ENCODE measurements at regions not wholly inside any gene's neighbourhood (a gene's known extent, or its start where the extent isn't known, plus 50 kb on each side); places are given as distances from the start of the nearest gene placed in this dataset.
A peak's percentile ranks its signal among the peaks of the same experiment; 100 is the strongest.

- H2AFZ ChIP-seq = no peak overlapping the region
- H3K4me2 ChIP-seq = peak overlapping the region; percentile 39
- peaks cover 3% of the 10 kb centered on the region for H3F3A ChIP-seq (replicated peaks; ENCODE audit: low read depth)
- H4K20me1 ChIP-seq (replicated peaks; ENCODE audit: insufficient read depth) = no peaks in the 10 kb centered on the region
- Mint-ChIP-seq H3K27ac (peak overlapping the region; percentile 89; the same call in 1 of the 2 replicates), H3K9me3 (peaks cover 10% of the 10 kb centered on the region), H3K4me3 (peak overlapping the region; percentile 54), H3K4me1 (peaks cover 52% of the 10 kb centered on the region), H3K36me3 (ENCODE audit: low read depth) (peaks cover 12% of the 10 kb centered on the region), H3K27me3 (ENCODE audit: insufficient read depth, low read depth, poor library complexity) (no peaks in the 10 kb centered on the region)
- ATAC-seq = no peak
- no peaks in the 10 kb centered on the region for H3K9me2 ChIP-seq (ENCODE audit: insufficient read depth)
- no peaks in the 10 kb centered on the region for H3K79me2 ChIP-seq (replicated peaks; ENCODE audit: insufficient read depth)
- no peaks in the 10 kb centered on the region for H3K36me3 ChIP-seq (ENCODE audit: insufficient read depth)
- peaks cover 62% of the 10 kb centered on the region for H3K4me1 ChIP-seq (ENCODE audit: insufficient read depth)
- 0 out of 2 replicates have a peak overlapping the region, but pooled peaks have one; percentile 2 for H3K4me3 ChIP-seq
- no peaks in the 10 kb centered on the region for H3K27me3 ChIP-seq (ENCODE audit: insufficient read depth)
- H3K27ac ChIP-seq (ENCODE audit: low read depth) = peak overlapping the region; percentile 66
- DNase-seq (ENCODE audit: low spot score) = peak; percentile 44
- TF ChIP-seq JUNB (IDR thresholded peaks at IDR 0.05; ENCODE audit: unreplicated experiment) = no peak
- TF ChIP-seq NANOG (IDR thresholded peaks at IDR 0.05; ENCODE audit: borderline replicate concordance) = peak; percentile 50; the same call in 1 of the 2 replicates
Measured at GRCh38 chrX:34563804-34564203, 93.3 kb downstream of the TMEM47 start.

- Histone ChIP-seq H3K9me2 (ENCODE audit: insufficient read depth) (no peaks in the 10 kb centered on the region), H3K4me1 (ENCODE audit: insufficient read depth) (peaks cover 66% of the 10 kb centered on the region), H2AFZ (no peak overlapping the region), H3K4me2 (0 out of 2 replicates have a peak overlapping the region, but pooled peaks have one; percentile 63), H3F3A (replicated peaks; ENCODE audit: low read depth) (peaks cover 5% of the 10 kb centered on the region), H3K27ac (ENCODE audit: low read depth) (peak overlapping the region; percentile 87; the same call in 1 of the 2 replicates), H3K4me3 (peak overlapping the region; percentile 32; the same call in 1 of the 2 replicates), H3K36me3 (ENCODE audit: insufficient read depth) (no peaks in the 10 kb centered on the region), H3K27me3 (ENCODE audit: insufficient read depth) (no peaks in the 10 kb centered on the region), H4K20me1 (replicated peaks; ENCODE audit: insufficient read depth) (no peaks in the 10 kb centered on the region), H3K79me2 (replicated peaks; ENCODE audit: insufficient read depth) (no peaks in the 10 kb centered on the region)
- ATAC-seq (no peak), DNase-seq (ENCODE audit: low spot score) (no peak)
- Mint-ChIP-seq H3K4me3 (no peak overlapping the region; the same call in 1 of the 3 replicates), H3K4me1 (peaks cover 59% of the 10 kb centered on the region), H3K36me3 (ENCODE audit: low read depth) (peaks cover 4% of the 10 kb centered on the region; the same call in 1 of the 3 replicates), H3K27me3 (ENCODE audit: insufficient read depth, low read depth, poor library complexity) (peaks cover 2% of the 10 kb centered on the region), H3K9me3 (peaks cover 2% of the 10 kb centered on the region), H3K27ac (peak overlapping the region; percentile 89)
- TF ChIP-seq CTCF (conservative IDR thresholded peaks at IDR 0.05; ENCODE audit: low read depth in 2 of 2) = no peak
- no peak for TF ChIP-seq STAT1 (IDR thresholded peaks at IDR 0.05; ENCODE audit: unreplicated experiment)
- TF ChIP-seq JUNB (IDR thresholded peaks at IDR 0.05; ENCODE audit: unreplicated experiment) = no peak
- TF ChIP-seq POLR2AphosphoS5 (IDR thresholded peaks at IDR 0.05; ENCODE audit: low read depth) = no peak
- no peak for TF ChIP-seq ETS1 (IDR thresholded peaks at IDR 0.05)
- TF ChIP-seq ZNF114 (CRISPR knock-in tag; IDR thresholded peaks at IDR 0.05) = no peak
- TF ChIP-seq CREB1 (CRISPR knock-in tag; IDR thresholded peaks at IDR 0.05; ENCODE audit: low read depth) = no peak
- no peak for TF ChIP-seq ZNF331 (CRISPR knock-in tag; IDR thresholded peaks at IDR 0.05; ENCODE audit: low read depth)
- no peak for TF ChIP-seq REST (IDR thresholded peaks at IDR 0.05; ENCODE audit: unreplicated experiment)
- TF ChIP-seq EZH2 (IDR thresholded peaks at IDR 0.05; ENCODE audit: low read depth, unreplicated experiment) = no peak
- no peak for TF ChIP-seq EZH2phosphoT487 (IDR thresholded peaks at IDR 0.05; ENCODE audit: unreplicated experiment)
- no peak for TF ChIP-seq NANOG (IDR thresholded peaks at IDR 0.05; ENCODE audit: borderline replicate concordance)
Measured at GRCh38 chrX:34563061-34563460, 94.0 kb downstream of the TMEM47 start.

Measured in GM23338 (cell line).